Mucosa of descending colon (tissue), 3 donors: ENCODE measurements at regions not wholly inside any gene's neighbourhood (a gene's known extent, or its start where the extent isn't known, plus 50 kb on each side); places are given as distances from the start of the nearest gene placed in this dataset.
"Not testable (repeated sequence)": the region's sequence is repeated elsewhere in the genome, so short reads cannot be mapped to it uniquely, and the experiment has no call there.

ENCODE experiments used
- ATAC-seq: fragments of 200-7000 bp; cut with Tn5 transposase; one replicate; pipeline ENCODE4 v1.9.1; 2020; ENCODE audit warnings: mild to moderate bottlenecking, moderate library complexity
- DNase-seq, 3 donors: peaks; one replicate each; pipeline ENCODE4 v3.0.0-alpha.2; 2020
- H3K36me3 ChIP-seq: fragments of 200-600 bp; one replicate; pipeline ENCODE4 v1.8.0; 2021; ENCODE audit warnings: low read depth, mild to moderate bottlenecking
- H3K4me1 ChIP-seq: fragments of 200-600 bp; one replicate; pipeline ENCODE4 v1.8.0; 2021; ENCODE audit warnings: low read depth, mild to moderate bottlenecking
- H3K4me3 ChIP-seq: fragments of 200-600 bp; one replicate; pipeline ENCODE4 v1.8.0; 2021; ENCODE audit warnings: mild to moderate bottlenecking
- H3K9me3 ChIP-seq: fragments of 200-600 bp; one replicate; pipeline ENCODE4 v1.8.0; 2021; ENCODE audit warnings: mild to moderate bottlenecking
- intact Hi-C, 2 donors: fragments of 100-400 bp; cut with DNase I in 1 of 2; cut with micrococcal nuclease in 1 of 2; formaldehyde crosslinking; loops; one replicate each; pipeline versions ENCODE4 v1.11.0 to v1.11.1; 2022; cut with DNase I, micrococcal nuclease
- TF ChIP-seq, protein P1 (sequence below): fragments of 200-600 bp; IDR thresholded peaks from one replicate; pipeline ENCODE4 v1.8.0; 2022; ENCODE audit warnings: antibody characterized with exemption, mild to moderate bottlenecking
- donor health status: DM: no; HTN: no; CAD: no; lungs with moderate emphysema.
- donor health status: DM: no; HTN: no; CAD: no.
- donor health status: DM: no; HTN: yes; CAD: no.

- no peaks in the 10 kb centered on the region for H3K36me3 ChIP-seq
- TF ChIP-seq, protein P1, sequence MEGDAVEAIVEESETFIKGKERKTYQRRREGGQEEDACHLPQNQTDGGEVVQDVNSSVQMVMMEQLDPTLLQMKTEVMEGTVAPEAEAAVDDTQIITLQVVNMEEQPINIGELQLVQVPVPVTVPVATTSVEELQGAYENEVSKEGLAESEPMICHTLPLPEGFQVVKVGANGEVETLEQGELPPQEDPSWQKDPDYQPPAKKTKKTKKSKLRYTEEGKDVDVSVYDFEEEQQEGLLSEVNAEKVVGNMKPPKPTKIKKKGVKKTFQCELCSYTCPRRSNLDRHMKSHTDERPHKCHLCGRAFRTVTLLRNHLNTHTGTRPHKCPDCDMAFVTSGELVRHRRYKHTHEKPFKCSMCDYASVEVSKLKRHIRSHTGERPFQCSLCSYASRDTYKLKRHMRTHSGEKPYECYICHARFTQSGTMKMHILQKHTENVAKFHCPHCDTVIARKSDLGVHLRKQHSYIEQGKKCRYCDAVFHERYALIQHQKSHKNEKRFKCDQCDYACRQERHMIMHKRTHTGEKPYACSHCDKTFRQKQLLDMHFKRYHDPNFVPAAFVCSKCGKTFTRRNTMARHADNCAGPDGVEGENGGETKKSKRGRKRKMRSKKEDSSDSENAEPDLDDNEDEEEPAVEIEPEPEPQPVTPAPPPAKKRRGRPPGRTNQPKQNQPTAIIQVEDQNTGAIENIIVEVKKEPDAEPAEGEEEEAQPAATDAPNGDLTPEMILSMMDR: no peak
- H3K4me3 ChIP-seq: no peak overlapping the region
- intact Hi-C loops: no loop called here
- H3K9me3 ChIP-seq: no peaks in the 10 kb centered on the region
- ATAC-seq (no peak), DNase-seq (no peak)
- no peaks in the 10 kb centered on the region for H3K4me1 ChIP-seq
These were observed 1892.3 kb upstream of the TENM3 start for GRCh38 chr4:180350901-180351300.

DNA sequence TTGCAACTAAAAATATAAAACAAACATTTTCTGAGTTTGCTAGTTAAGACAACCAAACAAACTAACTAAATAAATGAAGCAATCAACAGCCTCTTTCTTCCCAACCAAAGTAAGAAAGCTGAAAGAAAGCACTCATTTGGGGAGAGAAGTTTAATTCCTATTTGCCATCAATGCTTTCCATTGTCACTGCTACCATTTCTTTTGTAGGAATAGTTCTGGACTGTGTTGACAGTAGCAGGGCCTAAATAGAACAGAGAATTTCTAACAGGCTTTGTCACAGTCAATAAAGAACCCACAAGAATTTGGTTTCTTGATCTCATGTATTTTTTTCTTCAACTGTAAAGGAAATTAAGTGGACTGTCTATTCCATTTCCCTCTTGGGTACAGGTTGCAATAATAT, 1886.4 kb upstream of the TENM3 start:
- TF ChIP-seq, protein P1: no peak

GRCh38 chr4:180360113-180360512, 1883.1 kb upstream of the TENM3 start:
- H3K4me3 ChIP-seq, intact Hi-C loops, H3K9me3 ChIP-seq, H3K4me1 ChIP-seq, ATAC-seq, DNase-seq, H3K36me3 ChIP-seq: not testable (repeated sequence)

More for the DNA sequence above, 1886.4 kb upstream of the TENM3 start:
- Histone ChIP-seq H3K4me3 (no peak overlapping the region), H3K4me1 (no peaks in the 10 kb centered on the region), H3K9me3 (no peaks in the 10 kb centered on the region), H3K36me3 (no peaks in the 10 kb centered on the region)
- intact Hi-C loops: no loop called here
- DNase-seq: no peak
- ATAC-seq: no peak

DNA sequence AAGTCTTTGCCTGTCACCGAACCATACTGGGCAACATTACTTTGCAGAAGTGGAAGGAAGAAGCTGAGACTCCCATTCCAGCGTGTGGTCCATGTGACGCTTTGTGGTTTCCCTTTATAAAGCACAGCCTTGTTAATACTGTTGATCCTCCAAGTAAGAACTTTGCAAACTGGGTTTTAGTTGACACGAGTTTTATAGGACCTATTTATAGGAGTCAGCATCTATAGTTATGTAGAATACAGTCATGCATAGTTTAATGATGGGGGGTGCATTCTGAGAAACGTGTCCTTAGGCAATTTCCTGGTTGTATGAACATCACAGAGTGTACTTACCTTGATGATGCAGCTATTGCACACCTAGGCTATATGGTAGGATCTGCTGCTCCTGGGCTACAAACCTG, 1879.4 kb upstream of the TENM3 start:
- no peaks in the 10 kb centered on the region for H3K9me3 ChIP-seq
- no peak overlapping the region for H3K4me3 ChIP-seq
- no peaks in the 10 kb centered on the region for H3K4me1 ChIP-seq
- no peak for DNase-seq
- no peaks in the 10 kb centered on the region for H3K36me3 ChIP-seq
- no peak for ATAC-seq
- TF ChIP-seq, protein P1: no peak
- intact Hi-C loops: no loop called here

DNA sequence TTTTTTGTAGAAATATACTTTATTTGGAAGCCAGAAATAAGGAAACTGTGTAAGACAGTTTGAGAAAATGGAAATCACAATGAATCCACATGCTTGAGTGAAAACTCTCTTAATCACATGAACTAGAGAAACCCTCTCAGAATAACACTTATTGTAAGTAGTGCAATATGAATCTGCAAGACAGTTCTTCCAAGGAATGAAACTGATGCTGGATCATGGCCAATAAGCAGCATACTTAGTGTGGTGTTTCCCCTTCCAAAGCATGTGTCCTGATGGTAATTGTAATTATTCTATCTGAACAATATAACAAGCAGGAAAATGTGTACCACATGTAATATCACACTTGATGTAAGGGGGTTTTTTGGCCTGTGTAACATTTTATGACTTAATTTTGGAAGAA, 1870.5 kb upstream of the TENM3 start:
- Histone ChIP-seq H3K4me1 (no peaks in the 10 kb centered on the region), H3K9me3 (no peaks in the 10 kb centered on the region), H3K36me3 (no peaks in the 10 kb centered on the region), H3K4me3 (no peak overlapping the region)
- intact Hi-C loops: no loop called here
- DNase-seq (no peak), ATAC-seq (no peak)
- TF ChIP-seq, protein P1: no peak

- ATAC-seq (no peak), DNase-seq (no peak)
- Histone ChIP-seq H3K36me3 (no peaks in the 10 kb centered on the region), H3K4me3 (no peak overlapping the region), H3K9me3 (no peaks in the 10 kb centered on the region), H3K4me1 (no peaks in the 10 kb centered on the region)
- intact Hi-C loops: no loop called here
- TF ChIP-seq, protein P1: no peak
These were observed 1865.5 kb upstream of the TENM3 start for GRCh38 chr4:180377741-180378140.
